ENCODE measurements at regions not wholly inside any gene's neighbourhood (a gene's known extent, or its start where the extent isn't known, plus 50 kb on each side); places are given as distances from the start of the nearest gene placed in this dataset.

- ChIA-PET POLR2A (ENCODE audit: low non-redundant PET) (no interaction called here), CTCF (no interaction called here)
- DNase-seq (ENCODE audit: low spot score) = no peak
- no peaks in the 10 kb centered on the region for H3K9me3 ChIP-seq (ENCODE audit: low read depth, low read length, poor library complexity, severe bottlenecking)
- H3K27me3 ChIP-seq (replicated peaks; ENCODE audit: insufficient read depth, low read depth, low read length, poor library complexity) = no peaks in the 10 kb centered on the region
- H3K4me1 ChIP-seq (ENCODE audit: insufficient read depth, low read length, poor library complexity, severe bottlenecking) = no peaks in the 10 kb centered on the region
- no peaks in the 10 kb centered on the region for H3K36me3 ChIP-seq (ENCODE audit: insufficient read depth, low read length, poor library complexity, severe bottlenecking)
- intact Hi-C loops (cut with micrococcal nuclease; ENCODE audit: unreplicated experiment) = no loop called here
- BruUV-seq (replicated peaks) = no TSS peak
- H3K4me3 ChIP-seq (ENCODE audit: low read depth, low read length, poor library complexity, severe bottlenecking) = no peak overlapping the region
- TF ChIP-seq EZH2 (IDR thresholded peaks at IDR 0.05; ENCODE audit: borderline replicate concordance, low read depth, low read length, poor library complexity, severe bottlenecking) (no peak), CTCF (conservative IDR thresholded peaks at IDR 0.05; ENCODE audit: low read depth, low read length) (no peak)
- H3K27ac ChIP-seq (ENCODE audit: low read depth, low read length, poor library complexity, severe bottlenecking) = no peak overlapping the region
Observed at GRCh38 chr14:43481864-43482263, 1025.2 kb downstream of the FSCB start.

GRCh38 chr14:43480976-43481375, 1026.1 kb downstream of the FSCB start:
- DNase-seq (ENCODE audit: low spot score) = no peak
- H3K27me3 ChIP-seq (replicated peaks; ENCODE audit: insufficient read depth, low read depth, low read length, poor library complexity) = no peaks in the 10 kb centered on the region
- BruUV-seq (replicated peaks) = no TSS peak
- H3K4me3 ChIP-seq (ENCODE audit: low read depth, low read length, poor library complexity, severe bottlenecking) = no peak overlapping the region
- ChIA-PET POLR2A (ENCODE audit: low non-redundant PET) (no interaction called here), CTCF (no interaction called here)
- no peaks in the 10 kb centered on the region for H3K4me1 ChIP-seq (ENCODE audit: insufficient read depth, low read length, poor library complexity, severe bottlenecking)
- intact Hi-C loops (cut with micrococcal nuclease; ENCODE audit: unreplicated experiment) = no loop called here
- no peaks in the 10 kb centered on the region for H3K9me3 ChIP-seq (ENCODE audit: low read depth, low read length, poor library complexity, severe bottlenecking)
- H3K36me3 ChIP-seq (ENCODE audit: insufficient read depth, low read length, poor library complexity, severe bottlenecking) = no peaks in the 10 kb centered on the region
- H3K27ac ChIP-seq (ENCODE audit: low read depth, low read length, poor library complexity, severe bottlenecking) = no peak overlapping the region
- TF ChIP-seq EZH2 (IDR thresholded peaks at IDR 0.05; ENCODE audit: borderline replicate concordance, low read depth, low read length, poor library complexity, severe bottlenecking) = no peak
- no peak for TF ChIP-seq CTCF (conservative IDR thresholded peaks at IDR 0.05; ENCODE audit: low read depth, low read length)

- Histone ChIP-seq H3K4me3 (ENCODE audit: low read depth, low read length, poor library complexity, severe bottlenecking) (no peak overlapping the region), H3K4me1 (ENCODE audit: insufficient read depth, low read length, poor library complexity, severe bottlenecking) (no peaks in the 10 kb centered on the region), H3K36me3 (ENCODE audit: insufficient read depth, low read length, poor library complexity, severe bottlenecking) (no peaks in the 10 kb centered on the region), H3K27me3 (replicated peaks; ENCODE audit: insufficient read depth, low read depth, low read length, poor library complexity) (no peaks in the 10 kb centered on the region), H3K27ac (ENCODE audit: low read depth, low read length, poor library complexity, severe bottlenecking) (no peak overlapping the region), H3K9me3 (ENCODE audit: low read depth, low read length, poor library complexity, severe bottlenecking) (no peaks in the 10 kb centered on the region)
- POLR2A ChIA-PET (ENCODE audit: low non-redundant PET) = no interaction called here
- intact Hi-C loops (cut with micrococcal nuclease; ENCODE audit: unreplicated experiment) = no loop called here
- TF ChIP-seq EZH2 (IDR thresholded peaks at IDR 0.05; ENCODE audit: borderline replicate concordance, low read depth, low read length, poor library complexity, severe bottlenecking) (no peak), CTCF (conservative IDR thresholded peaks at IDR 0.05; ENCODE audit: low read depth, low read length) (no peak)
- no peak for DNase-seq (ENCODE audit: low spot score)
- no TSS peak for BruUV-seq (replicated peaks)
- CTCF ChIA-PET = no interaction called here
Observed at GRCh38 chr14:43479596-43480195, 1027.4 kb downstream of the FSCB start.
